ENCODE measurements at regions not wholly inside any gene's neighbourhood (a gene's known extent, or its start where the extent isn't known, plus 50 kb on each side); places are given as distances from the start of the nearest gene placed in this dataset.

DNA sequence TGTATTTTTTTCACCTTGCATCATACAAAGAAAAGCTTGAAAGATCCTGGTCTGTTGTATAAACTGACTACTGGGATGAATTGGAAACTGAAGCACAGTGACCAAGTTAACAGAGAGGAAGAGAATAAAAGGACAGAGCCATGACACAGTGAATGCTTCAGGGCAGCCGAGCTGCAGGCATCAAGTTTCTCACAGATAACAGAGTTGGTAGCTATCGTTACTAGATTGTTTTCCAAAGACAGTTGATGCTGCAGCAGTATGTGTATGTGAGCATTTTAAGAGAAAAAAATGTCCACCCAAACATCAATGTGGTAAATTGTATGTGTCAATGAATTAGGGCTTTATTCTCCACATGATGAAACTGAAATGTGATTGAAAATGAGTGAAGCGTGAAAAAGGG lies 1032.7 kb downstream of the ADGRL3 start:
- no peak for DNase-seq
- Histone ChIP-seq H3K4me1 (no peaks in the 10 kb centered on the region), H3K9me3 (no peaks in the 10 kb centered on the region), H3K27me3 (no peaks in the 10 kb centered on the region), H3K27ac (no peak overlapping the region), H3K36me3 (no peaks in the 10 kb centered on the region), H3K4me3 (no peak overlapping the region)
- TF ChIP-seq POLR2A (IDR thresholded peaks at IDR 0.05): no peak
- TF ChIP-seq, protein P1, sequence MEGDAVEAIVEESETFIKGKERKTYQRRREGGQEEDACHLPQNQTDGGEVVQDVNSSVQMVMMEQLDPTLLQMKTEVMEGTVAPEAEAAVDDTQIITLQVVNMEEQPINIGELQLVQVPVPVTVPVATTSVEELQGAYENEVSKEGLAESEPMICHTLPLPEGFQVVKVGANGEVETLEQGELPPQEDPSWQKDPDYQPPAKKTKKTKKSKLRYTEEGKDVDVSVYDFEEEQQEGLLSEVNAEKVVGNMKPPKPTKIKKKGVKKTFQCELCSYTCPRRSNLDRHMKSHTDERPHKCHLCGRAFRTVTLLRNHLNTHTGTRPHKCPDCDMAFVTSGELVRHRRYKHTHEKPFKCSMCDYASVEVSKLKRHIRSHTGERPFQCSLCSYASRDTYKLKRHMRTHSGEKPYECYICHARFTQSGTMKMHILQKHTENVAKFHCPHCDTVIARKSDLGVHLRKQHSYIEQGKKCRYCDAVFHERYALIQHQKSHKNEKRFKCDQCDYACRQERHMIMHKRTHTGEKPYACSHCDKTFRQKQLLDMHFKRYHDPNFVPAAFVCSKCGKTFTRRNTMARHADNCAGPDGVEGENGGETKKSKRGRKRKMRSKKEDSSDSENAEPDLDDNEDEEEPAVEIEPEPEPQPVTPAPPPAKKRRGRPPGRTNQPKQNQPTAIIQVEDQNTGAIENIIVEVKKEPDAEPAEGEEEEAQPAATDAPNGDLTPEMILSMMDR (IDR thresholded peaks at IDR 0.05): no peak

- Histone ChIP-seq H3K27ac (no peak overlapping the region), H3K27me3 (no peaks in the 10 kb centered on the region), H3K9me3 (no peaks in the 10 kb centered on the region), H3K4me3 (no peak overlapping the region), H3K4me1 (no peaks in the 10 kb centered on the region), H3K36me3 (no peaks in the 10 kb centered on the region)
- DNase-seq: no peak
- TF ChIP-seq, protein P1 (IDR thresholded peaks at IDR 0.05): no peak
- TF ChIP-seq POLR2A (IDR thresholded peaks at IDR 0.05): no peak
Measured at GRCh38 chr4:62231994-62232393, 1031.9 kb downstream of the ADGRL3 start.

DNA sequence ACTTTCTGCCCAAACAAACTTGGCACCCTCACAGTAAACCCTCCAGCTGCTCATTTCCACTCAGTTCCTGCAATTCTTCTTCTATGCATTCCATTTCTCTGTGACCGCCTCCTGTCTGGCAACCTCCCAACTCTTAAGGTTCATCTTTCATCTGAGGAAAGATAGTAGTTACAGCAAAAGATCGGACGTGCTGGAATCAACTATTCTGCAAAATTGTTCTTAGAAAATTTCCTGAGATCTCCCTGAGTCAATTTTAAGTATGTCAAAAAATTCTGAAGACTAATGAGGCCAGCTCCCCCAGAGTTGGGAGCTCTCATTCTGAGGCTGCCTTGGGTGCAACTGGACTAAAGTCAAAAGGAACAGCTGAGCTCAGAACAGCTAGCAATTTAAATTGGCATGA lies 1026.0 kb downstream of the ADGRL3 start:
- Histone ChIP-seq H3K4me1 (no peaks in the 10 kb centered on the region), H3K9me3 (no peaks in the 10 kb centered on the region), H3K4me3 (no peak overlapping the region), H3K27me3 (no peaks in the 10 kb centered on the region), H3K27ac (no peak overlapping the region), H3K36me3 (no peaks in the 10 kb centered on the region)
- DNase-seq: no peak
- TF ChIP-seq, protein P1 (IDR thresholded peaks at IDR 0.05): no peak
- no peak for TF ChIP-seq POLR2A (IDR thresholded peaks at IDR 0.05)

GRCh38 chr4:62222121-62222520 lies 1022.0 kb downstream of the ADGRL3 start:
- DNase-seq: no peak
- H3K36me3 ChIP-seq: no peaks in the 10 kb centered on the region
- no peak overlapping the region for H3K4me3 ChIP-seq
- no peak for TF ChIP-seq POLR2A (IDR thresholded peaks at IDR 0.05)
- TF ChIP-seq, protein P1 (IDR thresholded peaks at IDR 0.05): no peak
- H3K27ac ChIP-seq: no peak overlapping the region
- H3K27me3 ChIP-seq: no peaks in the 10 kb centered on the region
- no peaks in the 10 kb centered on the region for H3K4me1 ChIP-seq
- no peaks in the 10 kb centered on the region for H3K9me3 ChIP-seq

DNA sequence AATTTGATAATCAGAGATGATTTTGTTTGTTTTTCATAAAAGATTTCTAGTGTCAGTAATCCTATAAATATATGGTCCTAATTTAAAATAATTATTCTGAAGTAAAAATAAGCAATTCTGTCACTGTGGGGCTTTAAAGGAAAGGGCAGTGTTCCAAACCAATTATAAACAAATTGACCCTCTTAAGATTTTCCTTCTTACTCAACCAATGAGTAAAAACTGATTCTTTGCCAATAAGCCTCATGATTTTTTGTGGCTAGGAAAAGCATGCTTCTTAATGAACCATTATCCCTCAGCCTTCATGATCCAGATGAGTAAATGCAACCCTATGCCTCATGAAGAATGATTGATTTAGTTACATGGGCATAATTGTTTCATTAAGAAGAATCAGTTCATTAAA lies 1010.4 kb downstream of the ADGRL3 start:
- Histone ChIP-seq H3K4me1 (no peaks in the 10 kb centered on the region), H3K27ac (no peak overlapping the region), H3K4me3 (no peak overlapping the region), H3K36me3 (no peaks in the 10 kb centered on the region), H3K9me3 (no peaks in the 10 kb centered on the region), H3K27me3 (no peaks in the 10 kb centered on the region)
- DNase-seq: no peak
- TF ChIP-seq, protein P1 (IDR thresholded peaks at IDR 0.05): no peak
- TF ChIP-seq POLR2A (IDR thresholded peaks at IDR 0.05): no peak

All from Peyer's patch (tissue), 4 donors.